Hematopoietic multipotent progenitor cell treated with erythropoietin and hydrocortisone succinate and interleukin-3 and kit ligand, for 6 days (in vitro differentiated cells): ENCODE measurements at regions not wholly inside any gene's neighbourhood (a gene's known extent, or its start where the extent isn't known, plus 50 kb on each side); places are given as distances from the start of the nearest gene placed in this dataset.
"Not testable (repeated sequence)": the region's sequence is repeated elsewhere in the genome, so short reads cannot be mapped to it uniquely, and the experiment has no call there.

Source experiments
- DNase-seq: peaks from one replicate; pipeline ENCODE4 v3.0.0-alpha.2; 2015

GRCh38 chr3:25957026-25957425 is 167.1 kb downstream of the OXSM start:
- no peak for DNase-seq

DNA sequence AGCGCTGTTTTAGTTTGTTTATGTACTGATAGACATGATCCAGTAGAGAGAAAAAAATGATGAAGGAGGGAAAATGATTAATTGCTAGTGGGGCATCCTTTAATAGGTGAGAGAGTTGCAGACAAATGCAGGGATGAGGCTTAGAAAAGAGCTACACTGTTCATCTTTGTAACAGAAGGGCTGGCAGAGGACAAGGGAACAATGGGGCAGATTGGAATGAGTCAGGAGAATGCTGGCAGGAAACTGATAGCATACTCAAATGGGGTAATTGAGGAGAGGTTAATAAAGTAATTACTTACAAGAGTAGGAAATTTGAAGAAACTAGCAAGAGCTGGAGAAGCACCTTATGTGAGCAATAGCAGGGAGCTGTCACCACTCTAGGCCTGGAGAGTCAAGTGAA is 170.9 kb downstream of the OXSM start:
- no peak for DNase-seq

GRCh38 chr3:25962255-25962654 is 172.4 kb downstream of the OXSM start:
- DNase-seq = no peak

GRCh38 chr3:25964141-25964540 is 174.3 kb downstream of the OXSM start:
- DNase-seq = no peak

DNA sequence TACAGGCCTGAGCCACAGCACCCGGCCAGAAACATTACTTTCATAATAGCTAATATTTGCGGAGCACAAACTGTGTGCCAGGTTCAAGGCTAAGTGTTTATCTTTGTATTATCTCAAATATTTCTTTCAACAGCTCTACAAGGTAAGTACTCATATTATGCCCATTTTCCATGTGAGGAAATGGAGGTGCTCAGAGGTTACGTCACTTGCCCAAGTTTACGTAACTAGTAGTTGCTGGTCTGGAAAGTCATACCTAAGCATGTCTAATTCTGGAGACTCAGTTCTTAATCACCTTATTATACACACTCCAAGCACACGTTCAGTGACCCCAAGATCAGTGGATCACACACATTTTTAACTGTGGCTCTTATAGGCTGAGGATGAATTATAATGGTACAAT is 177.5 kb downstream of the OXSM start:
- DNase-seq = no peak

DNA sequence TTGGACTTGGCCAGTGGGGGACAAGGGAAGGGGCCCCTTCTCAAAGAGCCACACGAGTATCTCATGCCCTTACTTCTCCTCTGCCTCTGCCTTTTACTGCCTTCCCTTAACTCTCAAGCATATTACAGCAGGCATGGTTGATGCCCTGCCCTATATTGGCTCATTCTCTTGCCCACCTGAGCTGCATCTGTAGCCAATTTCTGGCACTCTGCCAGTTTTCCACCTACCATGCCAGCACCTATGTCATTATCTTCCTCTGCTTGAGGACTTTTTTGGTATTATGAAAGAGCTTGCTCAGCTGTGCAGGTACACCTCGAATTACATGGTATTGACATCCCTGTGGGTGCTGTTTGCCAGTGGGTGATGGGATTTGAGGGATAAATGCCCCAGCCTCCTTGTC is 181.8 kb downstream of the OXSM start:
- no peak for DNase-seq

- no peak for DNase-seq
These were observed 183.2 kb downstream of the OXSM start for GRCh38 chr3:25973122-25973521.

DNA sequence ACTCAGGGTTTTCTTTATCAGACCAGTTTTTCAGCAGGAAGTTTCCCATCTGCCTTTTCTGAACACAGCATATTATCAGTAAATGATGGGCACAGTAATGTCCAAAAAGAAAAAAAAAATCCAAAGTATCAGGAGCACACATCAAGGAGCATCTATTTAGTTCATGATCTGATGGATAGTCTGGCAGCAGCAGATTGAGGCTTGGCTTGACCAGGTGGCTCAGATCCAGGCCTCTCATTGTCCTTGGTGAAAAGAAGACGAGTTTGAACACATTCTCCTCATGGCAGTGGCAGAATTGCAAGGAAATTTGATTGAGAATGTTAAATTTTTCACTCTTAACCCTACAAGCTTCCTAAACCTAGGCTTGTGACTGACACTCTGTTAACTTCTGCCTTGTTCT is 192.9 kb downstream of the OXSM start:
- no peak for DNase-seq

- no peak for DNase-seq
These were observed 195.7 kb downstream of the OXSM start for GRCh38 chr3:25985621-25986020.

- DNase-seq = no peak
These were observed 202.7 kb downstream of the OXSM start for GRCh38 chr3:25992606-25993005.

GRCh38 chr3:26004172-26004571 is 214.3 kb downstream of the OXSM start:
- DNase-seq = no peak

GRCh38 chr3:26011276-26011675 is 221.4 kb downstream of the OXSM start:
- no peak for DNase-seq

DNA sequence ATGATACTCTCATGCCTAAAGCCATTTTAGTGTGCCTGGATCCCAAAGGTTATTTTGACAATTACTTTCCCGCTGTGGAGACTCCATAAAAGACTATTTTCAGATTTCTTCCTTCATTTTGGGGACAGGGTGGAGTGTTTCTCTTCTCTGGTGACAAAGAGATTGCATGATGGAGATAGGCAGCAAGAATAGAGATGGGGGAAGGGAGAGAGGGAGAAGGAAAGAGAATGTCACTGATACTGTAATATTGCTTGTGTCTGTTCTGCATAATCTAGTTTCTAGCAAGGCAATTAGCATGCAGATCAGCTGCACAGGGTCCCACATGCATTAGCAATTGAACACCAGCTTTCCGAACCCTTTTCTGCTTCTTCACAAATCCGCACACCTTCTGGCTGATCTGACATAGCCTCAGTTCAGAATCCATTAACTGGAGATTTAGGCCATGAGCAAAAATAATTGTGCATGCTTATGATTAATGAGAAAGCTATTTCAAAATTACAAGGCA is 222.4 kb downstream of the OXSM start:
- DNase-seq = no peak

GRCh38 chr3:26015752-26016151 is 225.9 kb downstream of the OXSM start:
- no peak for DNase-seq

GRCh38 chr3:26018889-26019288 is 229.0 kb downstream of the OXSM start:
- no peak for DNase-seq

DNA sequence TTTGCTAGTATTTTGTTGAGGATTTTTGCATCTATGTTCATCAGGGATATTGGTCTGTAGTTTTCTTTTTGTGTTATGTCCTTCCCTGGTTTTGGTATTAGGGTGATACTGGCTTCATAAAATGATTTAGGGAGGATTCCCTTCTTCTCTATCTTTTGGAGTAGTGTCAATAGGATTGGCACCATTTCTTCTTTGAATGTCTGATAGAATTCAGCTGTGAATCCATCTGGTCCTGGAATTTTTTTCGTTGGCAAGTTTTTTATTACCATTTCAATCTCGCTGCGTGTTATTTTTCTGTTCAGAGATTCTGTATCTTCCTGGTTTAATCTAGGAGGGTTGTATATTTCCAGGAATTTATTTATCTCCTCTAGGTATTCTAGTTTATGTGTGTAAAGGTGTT is 234.3 kb downstream of the OXSM start:
- not testable (repeated sequence) for DNase-seq

DNA sequence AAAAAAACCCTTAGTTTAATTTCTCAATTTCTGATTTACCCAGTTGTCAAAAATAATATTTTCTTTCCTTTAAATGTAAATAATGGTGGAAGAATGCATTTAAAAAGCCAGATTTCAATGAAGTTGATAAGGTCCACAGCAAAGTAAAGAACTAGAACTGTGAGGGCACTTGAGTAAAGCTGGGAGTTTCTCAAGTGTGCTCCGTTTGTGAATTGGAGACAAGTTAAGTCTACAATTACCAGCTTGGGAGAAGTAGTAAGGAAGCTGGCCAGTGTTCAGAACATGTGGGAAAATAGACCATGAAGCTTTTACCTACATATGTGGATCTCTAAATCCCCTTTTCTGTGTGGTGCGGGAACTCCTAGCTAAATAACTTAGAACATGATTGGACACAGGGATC is 239.4 kb downstream of the OXSM start:
- DNase-seq = no peak

- DNase-seq = not testable (repeated sequence)
These were observed 252.2 kb downstream of the OXSM start for GRCh38 chr3:26042126-26042525.

- no peak for DNase-seq
These were observed 260.1 kb downstream of the OXSM start for GRCh38 chr3:26049951-26050350.

GRCh38 chr3:26050776-26051175 is 260.9 kb downstream of the OXSM start:
- DNase-seq = no peak

DNA sequence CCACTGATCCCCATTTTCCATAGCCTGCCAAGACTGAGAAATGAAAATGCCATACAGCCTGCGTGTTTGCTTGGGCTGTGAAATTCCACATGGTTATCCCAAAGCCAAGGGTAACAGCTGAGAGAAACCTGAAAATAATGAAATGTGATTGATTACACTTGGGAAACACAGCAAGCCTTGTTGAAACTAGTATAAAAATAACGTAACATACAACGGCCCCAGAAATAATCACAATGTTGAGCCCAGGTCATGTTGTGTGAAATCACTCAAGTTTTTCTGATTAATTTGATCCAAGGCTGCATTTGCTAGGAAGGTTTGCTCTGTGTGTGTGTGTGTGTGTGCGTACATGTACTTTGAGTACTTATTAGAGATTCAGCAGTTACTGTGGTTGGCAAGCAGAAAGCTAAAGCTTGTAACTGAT is 269.0 kb downstream of the OXSM start:
- no peak for DNase-seq

DNA sequence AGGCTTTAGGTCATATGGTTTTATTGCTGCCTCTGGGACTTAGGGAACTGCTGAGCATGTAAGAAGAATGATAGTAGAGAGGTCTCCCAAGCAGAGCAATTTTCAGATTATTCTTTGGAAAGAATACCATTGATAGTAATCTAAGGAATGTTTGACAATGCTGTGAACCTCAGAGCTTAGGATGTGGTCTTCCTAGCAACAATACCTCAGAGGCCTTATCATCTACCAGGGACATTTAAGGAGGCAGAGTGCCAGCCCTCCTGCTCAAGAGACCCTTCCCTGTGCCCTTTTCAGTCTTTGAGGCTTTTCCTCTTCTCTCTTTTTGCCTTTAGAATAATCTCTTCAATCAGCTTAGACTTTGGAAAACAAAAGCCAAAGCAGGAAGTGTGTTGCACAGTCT is 272.1 kb downstream of the OXSM start:
- no peak for DNase-seq

DNA sequence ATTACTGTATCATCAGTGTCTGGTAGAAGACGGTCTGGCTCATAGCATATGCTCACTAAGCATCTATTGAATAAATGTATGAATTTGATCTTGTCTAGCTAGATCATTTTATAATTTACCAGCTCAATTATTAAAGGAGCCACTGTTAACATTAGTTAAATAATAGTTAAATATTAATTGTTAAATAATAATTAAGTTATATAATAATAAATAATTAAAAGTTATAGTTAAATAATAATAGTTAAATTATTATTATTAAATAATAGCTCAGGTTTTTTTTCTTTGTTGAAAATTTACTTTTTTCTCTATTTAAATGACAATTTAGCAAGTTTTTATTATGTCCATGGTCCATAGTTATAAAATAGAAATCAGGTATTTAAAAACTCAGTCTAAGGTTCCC is 274.4 kb downstream of the OXSM start:
- no peak for DNase-seq

- DNase-seq = no peak
These were observed 279.0 kb downstream of the OXSM start for GRCh38 chr3:26068890-26069289.

DNA sequence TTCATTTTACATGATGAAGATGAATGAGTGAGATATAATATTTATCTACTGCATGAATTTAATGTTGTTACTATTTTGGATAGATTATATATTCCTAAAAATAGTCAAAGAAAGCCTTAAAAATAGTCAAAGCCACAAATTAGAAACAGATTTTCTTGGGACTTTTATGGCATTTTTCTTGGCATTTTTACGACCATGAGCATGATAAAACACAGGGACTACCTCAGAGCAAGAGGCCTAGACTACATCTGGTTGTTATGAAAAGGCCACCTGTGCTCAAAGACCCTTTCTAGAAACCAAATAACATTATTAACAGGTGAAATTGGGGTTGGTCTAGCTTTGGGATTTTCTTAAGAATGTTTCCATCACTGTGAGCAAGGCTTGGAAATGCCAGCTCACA is 281.0 kb downstream of the OXSM start:
- no peak for DNase-seq

DNA sequence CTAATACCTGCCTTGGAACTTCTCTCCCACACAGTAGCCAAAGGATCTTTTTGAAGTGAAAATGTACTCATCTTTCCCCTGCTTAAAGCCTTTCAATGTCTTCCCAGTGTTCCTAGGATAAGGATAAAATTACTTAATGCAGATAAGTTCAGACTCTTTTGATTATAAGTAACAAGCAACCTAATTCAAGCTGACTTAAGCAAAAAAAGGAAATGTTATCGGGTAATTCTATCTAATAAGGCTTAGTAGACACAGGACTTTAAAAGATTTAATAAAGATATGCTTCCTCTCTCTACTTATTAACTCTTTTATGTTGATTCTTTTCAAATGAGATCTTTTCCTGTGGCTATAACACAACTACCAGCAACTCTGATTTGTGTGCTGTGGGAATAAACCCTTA is 284.2 kb downstream of the OXSM start:
- DNase-seq = no peak
